Activated naive CD8-positive, alpha-beta T cell treated with anti-CD3 and anti-CD28 coated beads, Interleukin-2, amount 10 ng/mL, durations not matched to agents 7 days and 5 days (primary cell): ENCODE measurements at regions not wholly inside any gene's neighbourhood (a gene's known extent, or its start where the extent isn't known, plus 50 kb on each side); places are given as distances from the start of the nearest gene placed in this dataset.
A peak's percentile ranks its signal among the peaks of the same experiment; 100 is the strongest.

ENCODE experiments used
- ATAC-seq: fragments of 150-1000 bp; cut with Tn5 transposase; one replicate; pipeline ENCODE4 v1.10.0; 2021; ENCODE audit warnings: low read depth, moderate library complexity
- POLR2A ChIA-PET: fragments of 350-600 bp; sonication (Branson Sonifier 250); formaldehyde crosslinking; loops from one replicate; lab custom pipeline; 2021; ENCODE audit warnings: antibody characterized with exemption; lab: Charles Lee
- DNase-seq: peaks from one replicate; pipeline ENCODE4 v3.0.0; 2021
- H3K27ac Mint-ChIP-seq: one replicate; pipeline ENCODE4 v1.8.0; 2022; ENCODE audit warnings: mild to moderate bottlenecking, mixed read lengths
- H3K27me3 Mint-ChIP-seq: one replicate; pipeline ENCODE4 v1.8.0; 2022; ENCODE audit warnings: mild to moderate bottlenecking, moderate library complexity, mixed read lengths
- H3K36me3 Mint-ChIP-seq: one replicate; pipeline ENCODE4 v1.8.0; 2021; ENCODE audit warnings: mild to moderate bottlenecking, mixed read lengths
- H3K4me1 Mint-ChIP-seq: one replicate; pipeline ENCODE4 v1.8.0; 2021; ENCODE audit warnings: mixed read lengths
- H3K4me3 Mint-ChIP-seq: one replicate; pipeline ENCODE4 v1.8.0; 2022; ENCODE audit warnings: mild to moderate bottlenecking, moderate library complexity, mixed read lengths
- H3K9me3 Mint-ChIP-seq: one replicate; pipeline ENCODE4 v1.8.0; 2021; ENCODE audit warnings: mixed read lengths

DNA sequence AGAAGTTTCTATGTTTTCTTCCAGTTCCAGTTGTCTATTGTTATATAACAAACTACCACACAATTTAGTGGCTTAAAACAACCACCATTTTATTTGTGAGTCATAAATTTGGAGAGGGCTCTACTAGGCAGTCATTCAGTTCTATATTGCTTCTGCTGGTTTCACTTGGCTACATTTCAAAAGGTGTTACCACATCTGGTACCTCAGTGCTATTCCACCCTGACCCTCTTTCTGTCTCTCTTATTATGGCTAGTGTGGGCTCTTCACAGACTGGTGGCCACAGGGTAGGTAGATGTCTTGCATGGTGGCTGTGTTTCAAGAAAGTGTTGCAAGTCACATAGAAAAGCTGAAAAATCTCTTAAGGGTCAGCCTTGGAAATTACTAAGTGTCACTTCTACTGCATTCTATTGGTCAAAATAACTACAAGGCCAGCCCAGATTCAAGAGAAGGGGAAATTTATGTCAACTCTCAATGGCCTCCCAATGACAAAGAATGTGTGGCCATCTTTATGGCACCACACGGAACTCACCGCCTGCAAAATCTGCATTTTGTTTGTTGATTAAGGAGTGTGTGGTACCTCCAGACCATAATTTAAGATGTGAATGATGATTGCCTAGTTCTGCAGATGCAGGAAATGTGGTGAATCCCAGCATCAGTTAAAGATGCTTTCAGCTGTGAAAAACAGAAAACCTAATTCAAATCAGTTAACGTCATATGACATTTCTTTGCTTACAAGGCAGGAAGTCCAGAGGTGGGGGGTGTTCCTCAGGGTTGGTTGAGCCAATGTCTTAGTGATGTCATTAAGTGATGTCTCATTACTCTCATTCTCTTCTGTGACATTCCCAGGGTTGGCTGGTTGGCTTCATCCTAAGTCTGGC lies 105.8 kb upstream of the RASGRP1 start:
- DNase-seq: no peak
- Mint-ChIP-seq H3K9me3 (no peaks in the 10 kb centered on the region), H3K36me3 (peaks cover 14% of the 10 kb centered on the region), H3K4me1 (peaks cover 82% of the 10 kb centered on the region), H3K27me3 (no peaks in the 10 kb centered on the region), H3K4me3 (peak overlapping the region; percentile 77), H3K27ac (peak overlapping the region; percentile 94)
- POLR2A ChIA-PET: interaction anchor here (1.0 to 9.5 kb wide), 6 partner anchors 8 to 108 kb away, joined by 4 to 133 read pairs (median 44); partner anchors contain the start of gene RASGRP1
- peak; percentile 72 for ATAC-seq

GRCh38 chr15:38671006-38671387 lies 106.4 kb upstream of the RASGRP1 start:
- POLR2A ChIA-PET: interaction anchor here (0.6 to 9.5 kb wide), 7 partner anchors 8 to 194 kb away, joined by 4 to 133 read pairs (median 25); partner anchors contain the start of gene RASGRP1

GRCh38 chr15:38671675-38672254 lies 107.2 kb upstream of the RASGRP1 start:
- H3K27ac Mint-ChIP-seq: peak overlapping the region; percentile 94
- DNase-seq: peak; percentile 48
- no peaks in the 10 kb centered on the region for H3K9me3 Mint-ChIP-seq
- H3K27me3 Mint-ChIP-seq: no peaks in the 10 kb centered on the region
- H3K4me3 Mint-ChIP-seq: peak overlapping the region; percentile 77
- H3K36me3 Mint-ChIP-seq: peaks cover 13% of the 10 kb centered on the region
- peaks cover 73% of the 10 kb centered on the region for H3K4me1 Mint-ChIP-seq
- peak; percentile 35 for ATAC-seq
- POLR2A ChIA-PET: interaction anchor here (0.5 to 9.5 kb wide), 8 partner anchors 9 to 195 kb away, joined by 3 to 133 read pairs (median 20); partner anchors contain the start of gene RASGRP1

More at GRCh38 chr15:38671006-38671387, 106.4 kb upstream of the RASGRP1 start:
- Mint-ChIP-seq H3K4me1 (peaks cover 77% of the 10 kb centered on the region), H3K27ac (peak overlapping the region; percentile 94), H3K9me3 (no peaks in the 10 kb centered on the region), H3K27me3 (no peaks in the 10 kb centered on the region), H3K4me3 (peak overlapping the region; percentile 77), H3K36me3 (peaks cover 14% of the 10 kb centered on the region)
- DNase-seq (no peak), ATAC-seq (no peak)

DNA sequence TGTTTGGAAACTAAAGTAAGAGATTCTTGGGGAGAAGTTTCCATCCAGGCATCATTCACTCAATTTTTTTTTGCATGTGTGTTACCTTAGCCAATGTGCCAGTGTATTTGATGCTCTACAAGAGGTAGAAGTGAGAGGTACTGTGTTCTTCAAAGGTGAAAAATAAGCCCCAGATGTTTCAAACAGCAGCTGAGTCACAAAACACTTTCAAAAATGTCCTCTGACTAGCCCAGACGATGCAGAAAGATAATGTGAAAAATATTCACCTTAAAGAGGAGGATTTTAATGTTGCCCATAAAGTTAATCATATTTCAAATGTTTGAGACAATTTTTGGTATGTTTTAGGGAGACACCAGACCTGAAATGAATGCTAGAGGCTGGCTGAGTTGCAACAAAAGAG lies 107.7 kb upstream of the RASGRP1 start:
- POLR2A ChIA-PET: interaction anchor here (0.6 to 9.5 kb wide), 7 partner anchors 10 to 118 kb away, joined by 3 to 133 read pairs (median 25); partner anchors contain the start of gene RASGRP1
- Mint-ChIP-seq H3K36me3 (peaks cover 9% of the 10 kb centered on the region), H3K4me3 (peak overlapping the region; percentile 77), H3K27ac (peak overlapping the region; percentile 94), H3K9me3 (no peaks in the 10 kb centered on the region), H3K4me1 (peaks cover 69% of the 10 kb centered on the region), H3K27me3 (no peaks in the 10 kb centered on the region)
- ATAC-seq: no peak
- DNase-seq: no peak

GRCh38 chr15:38672814-38673670 lies 108.4 kb upstream of the RASGRP1 start:
- Mint-ChIP-seq H3K9me3 (peaks cover 2% of the 10 kb centered on the region), H3K4me3 (peak overlapping the region; percentile 36), H3K36me3 (peaks cover 9% of the 10 kb centered on the region), H3K4me1 (peaks cover 67% of the 10 kb centered on the region), H3K27ac (peak overlapping the region; percentile 94), H3K27me3 (no peaks in the 10 kb centered on the region)
- POLR2A ChIA-PET: interaction anchor here (0.6 to 9.5 kb wide), 6 partner anchors 11 to 110 kb away, joined by 5 to 133 read pairs (median 44); partner anchors contain the start of gene RASGRP1
- ATAC-seq (no peak), DNase-seq (no peak)

- ATAC-seq (no peak), DNase-seq (no peak)
- H3K9me3 Mint-ChIP-seq: peaks cover 2% of the 10 kb centered on the region
- H3K36me3 Mint-ChIP-seq: peaks cover 16% of the 10 kb centered on the region
- no peaks in the 10 kb centered on the region for H3K27me3 Mint-ChIP-seq
- peaks cover 60% of the 10 kb centered on the region for H3K4me1 Mint-ChIP-seq
- H3K4me3 Mint-ChIP-seq: peak overlapping the region; percentile 11
- POLR2A ChIA-PET: interaction anchor here (2.6 to 9.5 kb wide), 3 partner anchors 12 to 111 kb away, joined by 16 to 133 read pairs (median 88); partner anchors contain the start of gene RASGRP1
- H3K27ac Mint-ChIP-seq: peak overlapping the region; percentile 1
Measured at GRCh38 chr15:38674448-38674847, 109.8 kb upstream of the RASGRP1 start.

DNA sequence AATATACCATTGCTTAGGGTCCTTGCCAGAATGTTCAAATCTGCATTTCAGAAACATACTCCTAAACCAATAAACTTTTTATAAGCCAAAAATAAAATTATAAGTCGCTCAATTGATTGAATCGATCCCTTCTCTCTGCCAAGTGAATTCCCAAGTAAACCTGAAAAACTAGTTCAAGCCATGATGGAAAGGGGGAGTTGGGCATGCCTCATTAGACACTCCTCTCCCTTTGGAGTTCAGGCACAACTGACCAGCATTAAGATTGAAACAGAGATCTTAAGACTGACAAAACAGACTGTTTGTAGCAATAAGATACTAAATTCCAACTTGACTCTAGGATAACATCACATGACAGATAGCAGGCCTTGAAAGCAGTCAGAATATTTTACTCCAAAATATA lies 113.7 kb upstream of the RASGRP1 start:
- DNase-seq (no peak), ATAC-seq (no peak)
- Mint-ChIP-seq H3K9me3 (peaks cover 2% of the 10 kb centered on the region), H3K27me3 (no peaks in the 10 kb centered on the region), H3K4me1 (peaks cover 33% of the 10 kb centered on the region), H3K27ac (no peak overlapping the region), H3K4me3 (no peak overlapping the region), H3K36me3 (peaks cover 21% of the 10 kb centered on the region)
- POLR2A ChIA-PET: interaction anchor here (1.4 kb wide), 1 partner anchor 114 kb away, joined by 5 read pairs; the partner anchor contains the start of gene RASGRP1

- DNase-seq (no peak), ATAC-seq (no peak)
- POLR2A ChIA-PET: interaction anchor here (0.6 to 1.2 kb wide), 2 partner anchors 27 to 117 kb away, joined by 3 to 5 read pairs; no protein-coding TSS in a partner anchor
- Mint-ChIP-seq H3K27ac (no peak overlapping the region), H3K27me3 (no peaks in the 10 kb centered on the region), H3K9me3 (peaks cover 2% of the 10 kb centered on the region), H3K36me3 (peaks cover 21% of the 10 kb centered on the region), H3K4me3 (no peak overlapping the region), H3K4me1 (peaks cover 45% of the 10 kb centered on the region)
Measured at GRCh38 chr15:38680775-38681174, 116.2 kb upstream of the RASGRP1 start.

DNA sequence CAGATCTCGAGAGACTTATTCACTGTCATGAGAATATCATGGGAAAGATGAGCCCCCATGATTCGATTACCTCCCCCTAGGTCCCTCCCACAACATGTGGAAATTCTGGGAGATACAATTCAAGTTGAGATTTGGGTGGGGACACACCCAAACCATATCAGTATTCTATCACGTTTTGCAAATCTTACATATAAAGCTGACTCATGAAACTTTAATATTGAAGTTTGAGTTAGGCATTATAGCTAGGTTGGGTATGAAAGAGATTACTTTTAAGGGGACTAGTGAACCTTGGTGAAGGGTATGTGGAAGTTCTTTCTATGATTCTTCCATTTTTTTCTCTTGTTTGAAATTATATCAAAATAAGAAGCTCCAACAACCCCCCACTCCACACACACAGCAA lies 117.7 kb upstream of the RASGRP1 start:
- H3K27me3 Mint-ChIP-seq: no peaks in the 10 kb centered on the region
- no peak overlapping the region for H3K27ac Mint-ChIP-seq
- POLR2A ChIA-PET: interaction anchor here (0.9 to 10.4 kb wide), 6 partner anchors 11 to 125 kb away, joined by 3 to 275 read pairs (median 78); partner anchors contain the start of gene RASGRP1
- H3K36me3 Mint-ChIP-seq: peaks cover 19% of the 10 kb centered on the region
- DNase-seq (no peak), ATAC-seq (no peak)
- H3K9me3 Mint-ChIP-seq: peaks cover 2% of the 10 kb centered on the region
- no peak overlapping the region for H3K4me3 Mint-ChIP-seq
- H3K4me1 Mint-ChIP-seq: peaks cover 55% of the 10 kb centered on the region

DNA sequence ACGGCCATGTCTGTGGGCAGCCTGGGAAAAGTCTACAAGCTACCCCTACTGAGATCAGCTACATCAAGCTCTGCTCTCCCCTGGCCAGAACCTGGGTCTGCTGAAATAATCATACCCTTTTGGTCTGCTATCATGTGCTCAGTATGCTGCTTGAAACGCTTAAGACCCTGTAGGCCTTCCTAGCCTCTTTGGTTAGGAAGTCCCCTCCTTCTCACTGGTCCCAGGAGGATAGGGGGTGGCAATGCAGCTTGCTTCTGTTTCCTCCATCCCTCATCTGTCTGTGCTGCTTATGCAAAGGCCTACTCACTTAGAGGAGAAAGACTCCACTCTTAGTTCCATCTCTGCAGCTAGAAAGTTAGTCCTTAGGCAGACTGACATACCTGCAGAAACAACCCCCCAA lies 118.2 kb upstream of the RASGRP1 start:
- ATAC-seq (no peak), DNase-seq (no peak)
- POLR2A ChIA-PET: interaction anchor here (0.9 to 10.4 kb wide), 8 partner anchors 11 to 130 kb away, joined by 3 to 275 read pairs (median 44); partner anchors contain the start of gene RASGRP1
- H3K27me3 Mint-ChIP-seq: no peaks in the 10 kb centered on the region
- peaks cover 57% of the 10 kb centered on the region for H3K4me1 Mint-ChIP-seq
- no peak overlapping the region for H3K4me3 Mint-ChIP-seq
- H3K27ac Mint-ChIP-seq: peak overlapping the region; percentile 95
- peaks cover 16% of the 10 kb centered on the region for H3K36me3 Mint-ChIP-seq
- no peaks in the 10 kb centered on the region for H3K9me3 Mint-ChIP-seq

GRCh38 chr15:38683382-38684242 lies 119.0 kb upstream of the RASGRP1 start:
- Mint-ChIP-seq H3K9me3 (no peaks in the 10 kb centered on the region), H3K4me3 (peak overlapping the region; percentile 74)

More at GRCh38 chr15:38683382-38684242, 119.0 kb upstream of the RASGRP1 start:
- H3K27me3 Mint-ChIP-seq: no peaks in the 10 kb centered on the region
- peaks cover 13% of the 10 kb centered on the region for H3K36me3 Mint-ChIP-seq
- H3K4me1 Mint-ChIP-seq: peaks cover 62% of the 10 kb centered on the region
- peak overlapping the region; percentile 95 for H3K27ac Mint-ChIP-seq
- peak; percentile 44 for ATAC-seq
- DNase-seq: peak; percentile 66
- POLR2A ChIA-PET: interaction anchor here (0.7 to 10.4 kb wide), 12 partner anchors 12 to 230 kb away, joined by 3 to 275 read pairs (median 4); partner anchors contain the start of genes FAM98B and RASGRP1
